AG08396 (cell line): ENCODE measurements at regions not wholly inside any gene's neighbourhood (a gene's known extent, or its start where the extent isn't known, plus 50 kb on each side); places are given as distances from the start of the nearest gene placed in this dataset.

Experiments
- DNase-seq: peaks from one replicate; pipeline ENCODE4 v3.0.0; 2012; ENCODE audit warnings: low spot score, mixed read lengths

- DNase-seq = no peak
Measured at GRCh38 chr20:12022126-12022525, 104.4 kb downstream of the BTBD3 start.

DNA sequence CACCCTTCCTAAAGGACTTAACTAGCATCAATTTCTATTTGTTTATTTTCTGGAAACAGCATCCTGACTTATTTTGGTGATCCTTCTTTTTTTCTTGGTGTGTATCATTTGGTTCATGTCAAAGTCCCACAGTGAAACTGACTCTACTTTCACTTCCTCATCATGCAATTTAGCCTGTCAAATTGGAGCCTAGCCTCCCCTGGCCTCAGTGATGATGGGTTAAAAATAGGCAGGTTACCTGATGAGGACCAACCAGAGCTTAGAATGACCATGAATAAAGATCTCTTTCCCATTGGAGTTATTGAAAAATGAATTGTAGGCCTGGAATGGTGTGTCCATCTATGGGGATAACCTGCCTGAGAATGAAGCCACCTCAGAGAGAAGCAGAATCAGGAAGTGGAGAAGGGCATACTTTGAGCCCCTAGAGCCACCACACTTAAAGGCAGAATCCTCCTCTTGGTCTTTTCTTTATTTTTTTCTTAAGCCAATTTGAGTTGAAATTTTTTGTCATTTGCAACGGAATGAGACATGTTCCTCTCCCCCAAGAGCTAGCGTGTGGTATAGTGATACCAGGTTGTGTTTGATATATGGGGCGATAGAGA lies 105.6 kb downstream of the BTBD3 start:
- DNase-seq = no peak

DNA sequence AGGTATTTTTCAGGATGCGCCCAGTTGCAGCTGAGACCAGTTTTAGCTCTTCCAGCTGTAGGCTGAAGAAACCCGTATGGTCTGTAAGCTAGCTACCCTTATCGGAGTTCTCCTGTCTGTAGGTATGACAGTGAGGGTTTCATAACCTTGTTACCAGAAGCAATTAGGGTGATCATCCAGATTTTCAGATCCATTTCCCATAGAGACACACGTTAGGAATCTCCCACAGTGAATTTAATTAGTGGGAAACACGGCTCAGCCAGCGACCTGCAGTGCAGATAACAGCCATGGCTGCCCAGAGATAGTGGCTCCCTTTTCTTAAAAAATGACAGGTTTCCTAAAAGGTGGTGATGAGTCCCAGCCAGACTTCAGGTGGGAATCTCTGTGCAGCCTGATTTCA lies 111.1 kb downstream of the BTBD3 start:
- DNase-seq = no peak

GRCh38 chr20:12030470-12030869 lies 112.8 kb downstream of the BTBD3 start:
- no peak for DNase-seq

- DNase-seq = no peak
Measured at GRCh38 chr20:12036142-12036541, 118.4 kb downstream of the BTBD3 start.

- DNase-seq = no peak
Measured at GRCh38 chr20:12037521-12037920, 119.8 kb downstream of the BTBD3 start.

- no peak for DNase-seq
Measured at GRCh38 chr20:12040261-12040660, 122.6 kb downstream of the BTBD3 start.

DNA sequence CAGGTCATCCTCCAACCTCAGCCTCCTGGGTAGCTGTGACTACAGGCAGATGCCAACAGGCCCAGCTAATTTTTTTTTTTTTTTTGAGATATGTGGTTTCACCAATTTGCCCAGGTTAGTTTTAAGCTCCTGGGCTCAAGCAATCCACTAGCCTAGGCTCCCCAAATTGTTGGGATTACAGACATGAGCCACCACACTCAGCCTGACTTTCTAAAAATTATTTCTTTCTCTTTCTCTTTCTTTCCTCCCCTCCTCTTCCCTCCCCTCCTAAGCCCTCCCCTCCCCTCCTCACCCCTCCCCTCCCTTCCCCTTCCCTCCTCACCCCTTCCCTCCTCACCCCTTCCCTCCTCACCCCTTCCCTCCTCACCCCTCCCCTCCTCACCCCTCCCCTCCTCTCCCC lies 127.3 kb downstream of the BTBD3 start:
- no peak for DNase-seq

DNA sequence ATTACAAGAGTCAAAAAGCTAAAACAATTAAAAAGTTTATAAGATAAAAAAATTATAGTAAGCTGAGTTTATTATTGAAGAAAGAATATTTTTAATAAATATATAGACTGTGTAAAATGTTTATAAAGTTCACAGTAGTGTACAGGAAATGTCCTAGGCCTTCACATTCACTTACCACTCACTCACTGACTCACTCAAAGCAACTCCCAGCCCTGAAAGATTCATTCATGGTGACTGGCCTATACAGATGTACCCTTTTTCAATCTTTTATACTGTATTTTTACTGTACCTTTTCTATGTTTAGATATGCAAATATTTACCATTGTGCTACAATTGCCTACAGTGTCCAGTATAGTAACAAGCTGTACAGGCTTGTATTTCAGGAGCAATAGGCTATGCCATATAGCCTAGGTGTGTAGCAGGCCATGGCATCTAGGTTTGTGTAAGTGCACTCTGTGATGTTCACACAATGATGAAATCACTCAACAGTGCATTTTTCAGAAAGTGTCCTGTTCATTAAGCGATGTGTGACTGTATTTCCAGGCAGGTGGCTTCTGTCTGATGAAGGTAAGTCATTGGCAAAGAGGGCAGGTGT lies 130.2 kb downstream of the BTBD3 start:
- DNase-seq = peak; percentile 25

DNA sequence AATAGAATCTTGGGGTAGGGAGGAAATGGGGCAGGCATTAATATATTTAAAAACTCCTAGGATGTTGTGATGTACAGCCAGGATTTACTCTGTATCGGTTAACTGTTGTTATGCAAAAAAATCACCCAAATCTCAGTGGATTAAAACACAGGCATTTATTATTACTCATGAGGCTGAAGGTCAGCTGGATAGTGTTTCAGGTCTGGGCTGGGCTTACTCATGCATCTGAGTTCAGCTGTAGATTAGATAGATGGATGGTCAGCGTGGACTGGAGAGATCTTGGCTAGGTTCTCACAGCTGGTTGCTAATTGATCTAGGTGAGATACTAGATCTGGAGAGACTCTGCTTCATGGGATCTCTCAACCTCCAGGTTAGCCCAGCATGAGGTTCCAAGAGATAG lies 131.4 kb downstream of the BTBD3 start:
- peak; percentile 36 for DNase-seq

DNA sequence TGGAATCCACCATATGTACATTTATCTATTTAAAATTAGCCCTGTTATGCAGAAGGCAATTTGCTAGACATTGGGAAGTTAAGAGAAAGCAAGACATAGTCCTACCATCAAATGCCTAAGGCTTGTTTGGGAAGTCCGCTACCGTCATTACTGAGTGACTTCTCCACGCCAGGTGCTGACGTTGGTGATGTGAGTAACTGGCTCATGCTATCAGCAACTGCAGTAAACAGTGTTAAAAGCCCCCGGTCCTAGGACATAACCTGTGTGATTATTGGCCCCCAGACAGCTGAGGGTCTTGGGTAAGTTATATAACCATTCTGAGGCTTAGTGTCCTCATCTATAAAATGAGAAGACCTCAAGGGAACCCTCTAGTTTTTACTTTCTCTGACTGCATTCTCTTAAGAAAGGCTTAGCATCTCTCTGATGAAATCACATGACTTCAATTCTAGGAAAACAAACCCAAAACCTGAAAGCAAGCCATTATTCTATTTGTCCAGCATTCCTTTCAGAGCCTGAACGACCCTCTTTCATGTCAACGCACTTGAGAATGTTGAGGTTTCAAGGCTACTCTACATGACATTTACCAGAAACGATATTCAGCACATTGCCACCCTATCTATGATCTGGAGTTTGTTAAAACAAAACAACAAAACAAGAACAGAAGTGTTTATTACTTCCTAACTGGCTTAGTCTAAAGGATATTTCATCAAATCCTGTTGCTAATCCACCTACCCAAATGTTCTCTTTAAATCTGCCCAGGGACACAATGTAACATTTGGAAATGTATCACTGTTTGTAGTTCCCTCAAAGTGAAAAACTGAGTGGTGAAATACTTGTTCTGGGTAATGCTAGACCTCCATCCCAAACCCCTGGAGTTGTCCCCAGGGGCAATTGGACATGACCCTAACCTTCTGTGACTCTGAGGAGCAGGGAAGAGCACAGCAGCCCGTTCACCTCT lies 133.8 kb downstream of the BTBD3 start:
- no peak for DNase-seq

DNA sequence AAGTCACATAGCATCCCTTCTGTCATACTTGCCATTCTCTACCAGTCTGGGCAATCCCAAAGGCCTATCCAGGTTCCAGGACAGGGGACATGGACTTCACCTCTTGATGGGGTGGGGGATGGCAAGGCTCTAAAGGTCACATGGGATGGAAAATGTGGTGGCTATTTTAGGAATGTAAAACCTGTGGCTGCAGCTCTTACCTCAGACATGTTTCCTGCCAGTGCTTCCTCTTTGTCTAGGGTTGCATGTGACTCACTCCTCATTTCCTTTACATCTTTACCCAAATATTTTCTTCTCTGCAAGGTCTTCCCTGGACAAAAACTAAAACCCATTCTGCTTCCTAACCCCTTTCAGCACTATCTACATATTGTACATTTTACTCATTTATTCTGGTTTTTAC lies 135.7 kb downstream of the BTBD3 start:
- peak; percentile 35 for DNase-seq

DNA sequence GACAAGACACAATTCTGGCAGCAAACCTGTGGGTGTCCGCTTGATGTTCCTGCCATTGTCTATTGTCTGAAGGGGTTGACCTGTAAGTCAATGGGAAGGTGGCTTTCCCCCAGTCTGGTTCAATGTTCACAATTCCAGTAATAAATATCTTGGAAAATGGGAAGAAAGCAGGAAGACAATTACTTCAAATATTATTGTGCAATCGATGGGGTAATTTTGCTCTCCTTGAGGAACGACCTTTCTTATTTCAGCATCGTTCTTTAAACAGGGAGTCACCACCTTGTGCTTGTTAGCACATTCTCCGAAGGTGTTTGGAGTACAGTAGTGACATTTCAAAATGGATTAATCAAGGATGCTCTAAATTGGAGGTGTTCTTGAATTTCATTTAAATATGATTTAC lies 136.9 kb downstream of the BTBD3 start:
- no peak for DNase-seq

GRCh38 chr20:12055161-12055560 lies 137.5 kb downstream of the BTBD3 start:
- DNase-seq = no peak

GRCh38 chr20:12056839-12057238 lies 139.1 kb downstream of the BTBD3 start:
- no peak for DNase-seq

DNA sequence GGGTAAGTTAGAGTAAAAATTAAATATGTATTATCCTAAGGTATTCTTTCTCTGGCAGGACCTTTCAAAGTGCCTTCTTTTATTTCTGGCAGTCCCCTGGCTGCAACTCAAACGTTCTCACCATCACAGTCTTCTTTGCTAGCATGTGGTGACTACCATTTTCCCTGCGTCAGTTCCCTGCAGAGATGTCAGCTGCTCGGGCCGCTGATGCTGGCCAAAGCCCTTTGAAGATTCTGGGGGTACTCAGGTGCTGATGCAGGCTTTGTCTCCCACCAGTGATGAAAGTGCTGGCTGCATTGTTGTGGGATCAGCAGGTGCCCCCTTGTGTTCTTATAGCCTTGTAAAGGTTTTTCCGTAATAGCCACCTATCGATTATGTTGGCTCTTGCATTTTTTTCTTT lies 140.1 kb downstream of the BTBD3 start:
- no peak for DNase-seq

GRCh38 chr20:12058216-12058615 lies 140.5 kb downstream of the BTBD3 start:
- DNase-seq = no peak

GRCh38 chr20:12061466-12061865 lies 143.8 kb downstream of the BTBD3 start:
- no peak for DNase-seq

DNA sequence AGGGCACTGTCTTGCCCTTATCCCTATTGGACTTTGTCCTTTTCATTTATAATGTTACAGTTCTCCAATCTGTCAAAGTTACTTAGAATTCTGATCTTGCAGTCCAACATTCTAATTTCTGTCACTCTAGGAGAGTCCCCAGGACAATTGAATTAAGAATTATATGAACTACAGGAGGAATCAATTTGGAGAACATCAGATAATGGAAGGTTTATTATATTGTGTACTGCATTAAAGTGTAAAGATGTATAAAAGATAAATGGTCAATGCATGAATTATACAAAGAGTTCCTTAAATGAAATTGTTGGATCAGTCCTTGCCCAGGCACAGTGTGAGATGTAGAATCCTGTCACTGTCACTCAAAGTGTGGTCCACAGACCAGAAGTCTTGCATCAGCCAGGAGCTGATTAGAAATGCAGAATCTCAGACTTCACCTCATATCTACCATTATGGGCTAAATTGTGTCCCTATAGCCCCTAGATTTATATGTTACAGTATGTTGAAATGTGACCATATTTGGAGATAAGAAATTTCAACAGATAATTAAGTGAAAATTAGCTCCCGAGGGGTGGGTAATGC lies 145.5 kb downstream of the BTBD3 start:
- DNase-seq = no peak

DNA sequence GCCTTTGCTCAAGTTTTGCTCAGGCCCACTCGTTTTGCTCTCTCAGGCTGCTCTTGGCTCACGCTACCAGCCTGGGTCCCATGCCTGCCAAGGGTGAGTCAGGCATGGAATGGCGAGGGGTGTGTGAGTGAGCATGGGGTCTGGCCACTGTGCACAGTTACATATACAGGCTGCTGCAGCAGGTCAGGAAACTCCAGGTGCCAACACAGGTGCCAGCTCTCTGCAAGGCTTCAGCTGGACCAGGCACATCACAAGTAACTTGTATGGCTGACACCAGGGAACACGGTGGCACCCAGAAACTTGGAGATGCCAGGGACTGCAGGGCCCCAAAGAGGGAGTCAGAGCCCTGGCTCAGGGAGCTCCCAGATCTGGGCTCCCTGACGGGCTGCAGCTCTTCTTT lies 146.8 kb downstream of the BTBD3 start:
- DNase-seq = no peak

DNA sequence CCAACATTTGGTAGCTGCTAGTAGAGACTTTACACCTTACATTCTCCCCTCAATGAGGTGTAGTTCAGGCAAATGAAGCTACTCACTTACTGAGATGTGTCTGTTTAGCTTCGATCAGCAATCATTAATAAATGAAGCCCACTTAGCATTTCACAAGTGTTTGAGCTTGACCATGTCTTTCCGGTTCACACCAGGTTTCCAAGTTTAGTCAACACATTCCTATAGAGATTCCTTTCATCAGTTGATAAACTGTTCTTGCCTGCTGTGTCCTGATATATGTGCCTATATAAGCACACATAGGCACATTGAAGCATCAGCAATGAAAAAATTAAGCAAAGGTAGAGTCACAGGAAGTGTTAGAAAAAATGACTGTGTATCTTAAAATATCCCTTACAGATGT lies 150.0 kb downstream of the BTBD3 start:
- no peak for DNase-seq

- DNase-seq = no peak
Measured at GRCh38 chr20:12068121-12068520, 150.4 kb downstream of the BTBD3 start.

DNA sequence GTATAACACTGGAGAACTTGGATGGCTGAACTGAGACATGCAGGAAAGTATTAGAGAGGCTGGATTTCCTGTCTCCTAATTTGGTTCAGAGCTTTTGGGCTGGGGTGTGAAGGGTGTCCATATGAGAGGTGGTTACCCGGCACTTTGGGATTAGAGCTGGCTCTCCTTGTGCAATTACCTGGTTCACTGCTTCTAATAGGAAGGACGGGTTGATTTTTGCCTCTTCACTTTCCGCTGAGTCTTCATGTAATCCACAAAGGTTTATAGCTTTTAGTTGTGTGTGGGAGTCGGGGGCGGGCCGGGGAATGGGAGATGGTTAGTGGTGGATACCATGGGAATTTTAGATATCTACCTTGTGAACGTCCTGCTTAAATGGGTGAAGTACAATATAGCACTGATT lies 151.5 kb downstream of the BTBD3 start:
- DNase-seq = no peak
